ENCODE measurements at regions not wholly inside any gene's neighbourhood (a gene's known extent, or its start where the extent isn't known, plus 50 kb on each side); places are given as distances from the start of the nearest gene placed in this dataset.

GRCh38 chr5:32521481-32521880 is 63.9 kb upstream of the SUB1 start:
- H3K9me3 ChIP-seq (ENCODE audit: low read length) = no peaks in the 10 kb centered on the region
- no peaks in the 10 kb centered on the region for H3K36me3 ChIP-seq (ENCODE audit: insufficient read depth, low read length)
- ChIA-PET CTCF (ENCODE audit: unreplicated experiment) (no interaction called here), POLR2A (no interaction called here)
- intact Hi-C loops (cut with micrococcal nuclease; ENCODE audit: unreplicated experiment) = no loop called here
- H3K27ac ChIP-seq (ENCODE audit: low read depth, low read length, poor library complexity, severe bottlenecking) = no peak overlapping the region
- H3K79me2 ChIP-seq (ENCODE audit: insufficient read depth, low read depth, low read length) = no peaks in the 10 kb centered on the region
- no peak overlapping the region for H3K4me3 ChIP-seq (ENCODE audit: low read depth, low read length, poor library complexity, severe bottlenecking)
- TF ChIP-seq EZH2phosphoT487 (IDR thresholded peaks at IDR 0.05; ENCODE audit: borderline replicate concordance, low read depth, low read length) (no peak), CTCF (conservative IDR thresholded peaks at IDR 0.05; ENCODE audit: low read length) (no peak)
- no peaks in the 10 kb centered on the region for H4K20me1 ChIP-seq (ENCODE audit: insufficient read depth, low read length)
- H2AFZ ChIP-seq (ENCODE audit: low read length) = no peak overlapping the region
- H3K9me2 ChIP-seq (ENCODE audit: insufficient read depth, low read length) = no peaks in the 10 kb centered on the region
- no peak overlapping the region for H3K4me2 ChIP-seq (ENCODE audit: low read length)
- no peak for DNase-seq (ENCODE audit: low spot score)
- no TSS peak for BruUV-seq (replicated peaks)
- H3K4me1 ChIP-seq (ENCODE audit: insufficient read depth, low read length, poor library complexity, severe bottlenecking) = no peaks in the 10 kb centered on the region

- no peaks in the 10 kb centered on the region for H3K9me2 ChIP-seq (ENCODE audit: insufficient read depth, low read length)
- no peak overlapping the region for H3K4me2 ChIP-seq (ENCODE audit: low read length)
- CTCF ChIA-PET (ENCODE audit: unreplicated experiment) = no interaction called here
- no peaks in the 10 kb centered on the region for H3K79me2 ChIP-seq (ENCODE audit: insufficient read depth, low read depth, low read length)
- no peaks in the 10 kb centered on the region for H4K20me1 ChIP-seq (ENCODE audit: insufficient read depth, low read length)
- POLR2A ChIA-PET = no interaction called here
- intact Hi-C loops (cut with micrococcal nuclease; ENCODE audit: unreplicated experiment) = no loop called here
- no peaks in the 10 kb centered on the region for H3K36me3 ChIP-seq (ENCODE audit: insufficient read depth, low read length)
- no peaks in the 10 kb centered on the region for H3K9me3 ChIP-seq (ENCODE audit: low read length)
- H3K4me1 ChIP-seq (ENCODE audit: insufficient read depth, low read length, poor library complexity, severe bottlenecking) = no peaks in the 10 kb centered on the region
- TF ChIP-seq EZH2phosphoT487 (IDR thresholded peaks at IDR 0.05; ENCODE audit: borderline replicate concordance, low read depth, low read length) = no peak
- no peak for TF ChIP-seq CTCF (conservative IDR thresholded peaks at IDR 0.05; ENCODE audit: low read length)
- no peak for DNase-seq (ENCODE audit: low spot score)
- no peak overlapping the region for H2AFZ ChIP-seq (ENCODE audit: low read length)
- H3K27ac ChIP-seq (ENCODE audit: low read depth, low read length, poor library complexity, severe bottlenecking) = no peak overlapping the region
- H3K4me3 ChIP-seq (ENCODE audit: low read depth, low read length, poor library complexity, severe bottlenecking) = no peak overlapping the region
- BruUV-seq (replicated peaks) = no TSS peak
These were observed 64.4 kb upstream of the SUB1 start for GRCh38 chr5:32520972-32521371.

- intact Hi-C loops (cut with micrococcal nuclease; ENCODE audit: unreplicated experiment) = no loop called here
- CTCF ChIA-PET (ENCODE audit: unreplicated experiment) = no interaction called here
These were observed 65.0 kb upstream of the SUB1 start for GRCh38 chr5:32520356-32520755.

More at GRCh38 chr5:32520356-32520755, 65.0 kb upstream of the SUB1 start:
- Histone ChIP-seq H3K4me2 (ENCODE audit: low read length) (no peak overlapping the region), H3K4me3 (ENCODE audit: low read depth, low read length, poor library complexity, severe bottlenecking) (no peak overlapping the region), H3K79me2 (ENCODE audit: insufficient read depth, low read depth, low read length) (no peaks in the 10 kb centered on the region), H4K20me1 (ENCODE audit: insufficient read depth, low read length) (no peaks in the 10 kb centered on the region), H3K4me1 (ENCODE audit: insufficient read depth, low read length, poor library complexity, severe bottlenecking) (no peaks in the 10 kb centered on the region), H2AFZ (ENCODE audit: low read length) (no peak overlapping the region), H3K36me3 (ENCODE audit: insufficient read depth, low read length) (no peaks in the 10 kb centered on the region), H3K9me3 (ENCODE audit: low read length) (no peaks in the 10 kb centered on the region), H3K27ac (ENCODE audit: low read depth, low read length, poor library complexity, severe bottlenecking) (no peak overlapping the region), H3K9me2 (ENCODE audit: insufficient read depth, low read length) (no peaks in the 10 kb centered on the region)
- no peak for TF ChIP-seq CTCF (conservative IDR thresholded peaks at IDR 0.05; ENCODE audit: low read length)
- TF ChIP-seq EZH2phosphoT487 (IDR thresholded peaks at IDR 0.05; ENCODE audit: borderline replicate concordance, low read depth, low read length) = no peak
- no TSS peak for BruUV-seq (replicated peaks)
- POLR2A ChIA-PET = no interaction called here
- DNase-seq (ENCODE audit: low spot score) = no peak
